CD14-positive monocyte (primary cell): ENCODE measurements at regions not wholly inside any gene's neighbourhood (a gene's known extent, or its start where the extent isn't known, plus 50 kb on each side); places are given as distances from the start of the nearest gene placed in this dataset.

ENCODE experiments used
- DNase-seq, 3 donors: peaks; one replicate each; pipeline ENCODE4 v3.0.0-alpha.2; 2011 to 2022
- H2AFZ ChIP-seq: 2 replicates; pipeline ENCODE4 v1.6.0; 2012; ENCODE audit warnings: mild to moderate bottlenecking, low read depth, low read length, inconsistent platforms; ENCODE audit not compliant: insufficient read depth, poor library complexity, severe bottlenecking
- H3K27ac ChIP-seq, 2 donors: 1 replicate in 1 of 2; 2 replicates in 1 of 2; pipeline ENCODE4 v1.5.1; 2012 to 2013; ENCODE audit warnings: low read length in 2 of 2, control low read depth in 1 of 2, inconsistent platforms in 1 of 2, low read depth in 1 of 2, mild to moderate bottlenecking in 1 of 2
- H3K27me3 ChIP-seq, 2 donors: one replicate each; pipeline versions ENCODE4 v1.6.0 to v1.6.1; 2011 to 2013; ENCODE audit warnings: low read length in 2 of 2; ENCODE audit not compliant: control insufficient read depth in 2 of 2, insufficient read depth in 2 of 2
- H3K36me3 ChIP-seq, 2 donors: replicated peaks in 1 of 2; 1 replicate in 1 of 2; 2 replicates in 1 of 2; pipeline versions ENCODE4 v1.5.1 to v1.6.1; 2012 to 2013; ENCODE audit warnings: low read length in 2 of 2, control low read depth in 1 of 2, inconsistent platforms in 1 of 2, mild to moderate bottlenecking in 1 of 2; ENCODE audit not compliant: insufficient read depth in 2 of 2, control insufficient read depth in 1 of 2
- H3K4me1 ChIP-seq, 2 donors: 1 replicate in 1 of 2; 2 replicates in 1 of 2; pipeline versions ENCODE4 v1.5.1 to v1.6.1; 2012 to 2013; ENCODE audit warnings: low read length in 2 of 2, control low read depth in 1 of 2, inconsistent platforms in 1 of 2, mild to moderate bottlenecking in 1 of 2, moderate library complexity in 1 of 2; ENCODE audit not compliant: insufficient read depth in 2 of 2, control insufficient read depth in 1 of 2
- H3K4me2 ChIP-seq: replicated peaks from 2 replicates; pipeline ENCODE3; 2012; ENCODE audit warnings: low read length, moderate library complexity, mild to moderate bottlenecking; ENCODE audit not compliant: poor library complexity, severe bottlenecking; ENCODE audit errors: extremely low read depth
- H3K4me3 ChIP-seq, 3 experiments: fragments of 200-600 bp in 1 of 3; sonication (generic) in 1 of 3; replicated peaks in 1 of 3; 1 replicate in 2 of 3; 2 replicates in 1 of 3; pipeline ENCODE4 v1.5.1; 2011 to 2013; ENCODE audit warnings: low read length in 3 of 3, mild to moderate bottlenecking in 3 of 3, control low read depth in 2 of 3, low read depth in 2 of 3, inconsistent platforms in 1 of 3, moderate library complexity in 1 of 3
- H3K79me2 ChIP-seq: 2 replicates; pipeline ENCODE4 v1.6.0; 2012; ENCODE audit warnings: mild to moderate bottlenecking, control low read depth, inconsistent platforms, low read length, moderate library complexity; ENCODE audit not compliant: insufficient read depth
- H3K9ac ChIP-seq: 2 replicates; pipeline ENCODE4 v1.6.0; 2017; ENCODE audit warnings: low read length, mild to moderate bottlenecking; ENCODE audit not compliant: insufficient read depth, poor library complexity, severe bottlenecking
- H3K9me3 ChIP-seq, 2 donors: replicated peaks in 1 of 2; 1 replicate in 1 of 2; 2 replicates in 1 of 2; pipeline versions ENCODE4 v1.5.1 to v1.6.1; 2012 to 2013; ENCODE audit warnings: low read length in 2 of 2, control low read depth in 1 of 2; ENCODE audit not compliant: control insufficient read depth in 1 of 2, insufficient read depth in 1 of 2
- H4K20me1 ChIP-seq: 2 replicates; pipeline ENCODE4 v1.6.0; 2012; ENCODE audit warnings: mild to moderate bottlenecking, low read length, control low read depth, moderate library complexity; ENCODE audit not compliant: insufficient read depth
- H3K27ac Mint-ChIP-seq, 7 donors: one replicate each; pipeline ENCODE4 v1.8.0; 2020; ENCODE audit warnings: mild to moderate bottlenecking in 7 of 7, mixed read lengths in 7 of 7, moderate library complexity in 6 of 7, inconsistent platforms in 2 of 7
- H3K27me3 Mint-ChIP-seq, 3 donors: one replicate each; pipeline ENCODE4 v1.8.0; 2021 to 2022; ENCODE audit warnings: low read depth in 3 of 3, mild to moderate bottlenecking in 3 of 3, mixed read lengths in 3 of 3, moderate library complexity in 3 of 3, inconsistent platforms in 1 of 3
- H3K36me3 Mint-ChIP-seq, 2 donors: one replicate each; pipeline ENCODE4 v1.8.0; 2020; ENCODE audit warnings: mixed read lengths in 2 of 2, inconsistent platforms in 1 of 2, mild to moderate bottlenecking in 1 of 2
- H3K4me1 Mint-ChIP-seq: one replicate; pipeline ENCODE4 v1.8.0; 2020; ENCODE audit warnings: mild to moderate bottlenecking, mixed read lengths
- H3K4me3 Mint-ChIP-seq, 2 donors: one replicate each; pipeline ENCODE4 v1.8.0; 2020; ENCODE audit warnings: mild to moderate bottlenecking in 2 of 2, mixed read lengths in 2 of 2, moderate library complexity in 1 of 2
- H3K9me3 Mint-ChIP-seq, 7 donors: one replicate each; pipeline ENCODE4 v1.8.0; 2020 to 2022; ENCODE audit warnings: mixed read lengths in 7 of 7, mild to moderate bottlenecking in 6 of 7, moderate library complexity in 6 of 7, inconsistent platforms in 2 of 7
- CTCF ChIP-seq: fragments of 200-600 bp; IDR thresholded peaks from one replicate; pipeline ENCODE4 v1.8.0; 2022; ENCODE audit warnings: antibody characterized with exemption, mild to moderate bottlenecking
- WGBS: methylation state at CpG from one replicate; pipeline ENCODE4 v1.1.5; 2013; ENCODE audit warnings: missing lambda C conversion rate; ENCODE audit not compliant: insufficient coverage; 5-methylcytosine and 5-hydroxymethylcytosine counted together
- intact Hi-C, 2 donors: fragments of 100-400 bp; cut with micrococcal nuclease; formaldehyde crosslinking; loops; one replicate each; pipeline versions ENCODE4 v1.15.0 to v1.15.1; 2023

GRCh38 chrX:40189637-40190036 lies 91.9 kb upstream of the BCOR start:
- H3K27me3 ChIP-seq = no peaks in the 10 kb centered on the region
- Mint-ChIP-seq H3K4me3 (no peak overlapping the region), H3K36me3 (no peaks in the 10 kb centered on the region), H3K27ac (no peak overlapping the region), H3K9me3 (peaks cover 5 to 23% (median 12%) of the 10 kb centered on the region in 7 donors), H3K4me1 (no peaks in the 10 kb centered on the region), H3K27me3 (peaks cover 0 to 3% (median 1%) of the 10 kb centered on the region in 3 donors)
- H3K4me1 ChIP-seq = no peaks in the 10 kb centered on the region
- H2AFZ ChIP-seq = no peak overlapping the region
- no peak overlapping the region for H3K4me3 ChIP-seq
- H3K27ac ChIP-seq = no peak overlapping the region
- peaks cover 4 to 11% of the 10 kb centered on the region in 2 donors for H3K9me3 ChIP-seq
- no peaks in the 10 kb centered on the region for H3K36me3 ChIP-seq
- no CpG with 5 or more reads among the region's 4 CpGs for WGBS
- H4K20me1 ChIP-seq = no peaks in the 10 kb centered on the region
- no peaks in the 10 kb centered on the region for H3K79me2 ChIP-seq
- intact Hi-C loops = no loop called here
- TF ChIP-seq CTCF = no peak
- no peak overlapping the region for H3K9ac ChIP-seq
- H3K4me2 ChIP-seq = no peak overlapping the region
- no peak for DNase-seq

- Mint-ChIP-seq H3K27me3 (peaks cover 0 to 3% (median 1%) of the 10 kb centered on the region in 3 donors), H3K9me3 (peaks cover 5 to 29% (median 12%) of the 10 kb centered on the region in 7 donors), H3K36me3 (no peaks in the 10 kb centered on the region), H3K4me3 (no peak overlapping the region), H3K4me1 (no peaks in the 10 kb centered on the region), H3K27ac (no peak overlapping the region)
- WGBS = 95% methylated on average over 3 of the region's 18 CpGs
- H3K9ac ChIP-seq = no peak overlapping the region
- H3K4me1 ChIP-seq = no peaks in the 10 kb centered on the region
- H3K79me2 ChIP-seq = no peaks in the 10 kb centered on the region
- no peak overlapping the region for H3K4me2 ChIP-seq
- TF ChIP-seq CTCF = no peak
- H3K27me3 ChIP-seq = no peaks in the 10 kb centered on the region
- no peaks in the 10 kb centered on the region for H4K20me1 ChIP-seq
- H3K27ac ChIP-seq = no peak overlapping the region
- H3K4me3 ChIP-seq = no peak overlapping the region
- no peak overlapping the region for H2AFZ ChIP-seq
- intact Hi-C loops = no loop called here
- no peak for DNase-seq
- peaks cover 4 to 12% of the 10 kb centered on the region in 2 donors for H3K9me3 ChIP-seq
- no peaks in the 10 kb centered on the region for H3K36me3 ChIP-seq
Observed at GRCh38 chrX:40188573-40189417, 91.0 kb upstream of the BCOR start.
